HepG2 (cell line): ENCODE measurements at regions not wholly inside any gene's neighbourhood (a gene's known extent, or its start where the extent isn't known, plus 50 kb on each side); places are given as distances from the start of the nearest gene placed in this dataset.
A peak's percentile ranks its signal among the peaks of the same experiment; 100 is the strongest.

Experiments
- ATAC-seq: fragments of 200-7000 bp; cut with Tn5 transposase; 3 replicates; pipeline ENCODE4 v1.9.1; 2020; ENCODE audit warnings: mild to moderate bottlenecking, moderate library complexity
- BruUV-seq: library from RNA; stranded (reverse); fragments of 400-500 nt; replicated peaks from 2 replicates; lab custom pipeline; 2021; lab: Mats Ljungman, UMichigan
- CTCF ChIA-PET: fragments of 300-600 bp; formaldehyde crosslinking; extraction: SDS; loops from one replicate; lab custom pipeline; 2021; ENCODE audit warnings: low total read pairs, inconsistent platforms, low intra/inter-chr PET ratio; lab: Yijun Ruan, JAX
- POLR2A ChIA-PET: fragments of 350-600 bp; sonication (Branson Sonifier 250); formaldehyde crosslinking; loops from one replicate; lab custom pipeline; 2020; ENCODE audit warnings: antibody characterized with exemption, inconsistent platforms; lab: Yijun Ruan, JAX
- DNase-seq: peaks from one replicate; pipeline ENCODE4 v3.0.0-alpha.2; 2015; ENCODE audit warnings: low spot score
- FAIRE-seq: peaks from 3 replicates; lab custom pipeline; 2011; peaks lifted over from hg19 to GRCh38; lab: Jason Lieb, UNC
- H2AFZ ChIP-seq: one replicate; pipeline ENCODE4 v1.6.1; 2011; ENCODE audit warnings: low read length, inconsistent platforms
- H3K27ac ChIP-seq: fragments of 300-600 bp; 3 replicates; pipeline ENCODE4 v1.8.0; 2011; ENCODE audit warnings: mixed run types, mild to moderate bottlenecking, mixed read lengths, low read length, inconsistent platforms; ENCODE audit not compliant: insufficient read depth; ENCODE audit errors: extremely low read length
- H3K27me3 ChIP-seq, 2 experiments: fragments of 200-600 bp in 1 of 2; 2 replicates in 1 of 2; 3 replicates in 1 of 2; pipeline versions ENCODE4 v1.6.0 to v1.8.0; 2011; ENCODE audit warnings: low read length in 2 of 2, mild to moderate bottlenecking in 2 of 2, moderate library complexity in 2 of 2, inconsistent platforms in 1 of 2; ENCODE audit not compliant: insufficient read depth in 2 of 2, control insufficient read depth in 1 of 2
- H3K36me3 ChIP-seq, 2 experiments: fragments of 200-600 bp in 1 of 2; replicated peaks in 1 of 2; 2 replicates in 1 of 2; 3 replicates in 1 of 2; pipeline versions ENCODE4 v1.5.1 to v1.8.0; 2011; ENCODE audit warnings: low read length in 2 of 2, inconsistent platforms in 1 of 2; ENCODE audit not compliant: insufficient read depth in 2 of 2, control insufficient read depth in 1 of 2
- H3K4me1 ChIP-seq: 2 replicates; pipeline ENCODE4 v1.5.1; 2012; ENCODE audit warnings: low read length, inconsistent platforms; ENCODE audit not compliant: insufficient read depth
- H3K4me2 ChIP-seq: 2 replicates; pipeline ENCODE4 v1.6.0; 2011; ENCODE audit warnings: low read depth, low read length, inconsistent platforms
- H3K4me3 ChIP-seq, 3 experiments: fragments of 200-600 bp in 1 of 3; sonication (generic), shearing (Covaris generic) in 1 of 3; replicated peaks in 1 of 3; 2 replicates each; pipeline ENCODE4 v1.5.1; 2011 to 2016; ENCODE audit warnings: low read length in 3 of 3, inconsistent platforms in 2 of 3, low read depth in 2 of 3, mild to moderate bottlenecking in 2 of 3, control low read depth in 1 of 3, mixed read lengths in 1 of 3; ENCODE audit not compliant: insufficient read depth in 1 of 3
- H3K79me2 ChIP-seq: one replicate; pipeline ENCODE4 v1.6.1; 2011; ENCODE audit warnings: low read length, inconsistent platforms; ENCODE audit not compliant: insufficient read depth
- H3K9ac ChIP-seq: 2 replicates; pipeline ENCODE4 v1.6.0; 2011; ENCODE audit warnings: mild to moderate bottlenecking, low read depth, low read length, inconsistent platforms; ENCODE audit not compliant: insufficient read depth
- H3K9me3 ChIP-seq: 2 replicates; pipeline ENCODE4 v1.5.1; 2012; ENCODE audit warnings: mild to moderate bottlenecking, low read length
- H4K20me1 ChIP-seq: 2 replicates; pipeline ENCODE4 v1.6.0; 2011; ENCODE audit warnings: inconsistent platforms, mild to moderate bottlenecking, low read length, moderate library complexity; ENCODE audit not compliant: insufficient read depth
- AHR ChIP-seq: IDR thresholded peaks from 2 replicates; pipeline ENCODE4 v1.6.1; 2018; ENCODE audit warnings: missing genetic modification reagents, missing compliant biosample characterization
- ETS1 ChIP-seq: sonication (generic); formaldehyde crosslinking; IDR thresholded peaks from 2 replicates; pipeline ENCODE4 v1.4.0; 2020; ENCODE audit warnings: missing genetic modification reagents
- FOXK1 ChIP-seq: sonication (generic); formaldehyde crosslinking; IDR thresholded peaks from 2 replicates; pipeline ENCODE4 v1.4.0; 2020; ENCODE audit warnings: low read depth, missing genetic modification reagents, borderline replicate concordance
- MLLT10 ChIP-seq: sonication (generic); formaldehyde crosslinking; IDR thresholded peaks from 2 replicates; pipeline ENCODE4 v1.4.0; 2020; ENCODE audit warnings: missing genetic modification reagents
- NR2F6 ChIP-seq, 2 experiments: IDR thresholded peaks; 2 replicates each; pipeline ENCODE4 v1.6.1; 2016; ENCODE audit warnings: antibody characterized with exemption in 1 of 2, mild to moderate bottlenecking in 1 of 2
- RARA ChIP-seq: IDR thresholded peaks from 2 replicates; pipeline ENCODE4 v1.6.1; 2016; ENCODE audit warnings: missing genetic modification reagents, missing compliant biosample characterization
- SRF ChIP-seq: IDR thresholded peaks from 2 replicates; pipeline ENCODE4 v1.6.1; 2011; ENCODE audit warnings: mild to moderate bottlenecking, low read depth, low read length, moderate library complexity
- ZC3H13 ChIP-seq: sonication (generic); formaldehyde crosslinking; IDR thresholded peaks from 2 replicates; pipeline ENCODE4 v1.8.1; 2023; ENCODE audit warnings: mild to moderate bottlenecking, missing genetic modification reagents, moderate library complexity
- ZFAT ChIP-seq: sonication (generic); formaldehyde crosslinking; conservative IDR thresholded peaks from 2 replicates; pipeline ENCODE4 v1.8.1; 2023; ENCODE audit warnings: missing genetic modification reagents, inconsistent platforms
- ZFX ChIP-seq: sonication (generic); formaldehyde crosslinking; IDR thresholded peaks from 2 replicates; pipeline ENCODE4 v1.4.0; 2020; ENCODE audit warnings: mild to moderate bottlenecking, low read depth, missing genetic modification reagents, moderate library complexity
- ZNF136 ChIP-seq: sonication (generic); formaldehyde crosslinking; IDR thresholded peaks from 2 replicates; pipeline ENCODE4 v1.8.1; 2022; ENCODE audit warnings: low read depth, mild to moderate bottlenecking, moderate library complexity, missing genetic modification reagents
- ZNF557 ChIP-seq: sonication (generic); formaldehyde crosslinking; IDR thresholded peaks from 2 replicates; pipeline ENCODE4 v1.4.0; 2020; ENCODE audit warnings: missing genetic modification reagents
- ZSCAN21 ChIP-seq: sonication (generic); formaldehyde crosslinking; IDR thresholded peaks from 2 replicates; pipeline ENCODE4 v1.8.0; 2022; ENCODE audit warnings: mild to moderate bottlenecking, missing genetic modification reagents, moderate library complexity, borderline replicate concordance
- WGBS: methylation state at CpG from one replicate; pipeline ENCODE4 v1.1.6; 2017; ENCODE audit warnings: low lambda C conversion rate; 5-methylcytosine and 5-hydroxymethylcytosine counted together
- in situ Hi-C: cut with HindIII; loops from 2 replicates; pipeline ENCODE4 v1.10.0; 2017; ENCODE audit warnings: low pct_unique_long_range_greater_than_20kb; ENCODE audit not compliant: extremely low pct_ligation_motif_present
- intact Hi-C: fragments of 100-400 bp; cut with micrococcal nuclease; formaldehyde crosslinking; loops from one replicate; pipeline ENCODE4 v1.10.0; 2022; ENCODE audit not compliant: unreplicated experiment

GRCh38 chr3:187920913-187921312 lies 175.6 kb upstream of the BCL6 start:
- Histone ChIP-seq H3K4me2 (no peak overlapping the region), H3K36me3 (no peaks in the 10 kb centered on the region), H4K20me1 (no peaks in the 10 kb centered on the region), H2AFZ (no peak overlapping the region), H3K4me3 (no peak overlapping the region), H3K79me2 (no peaks in the 10 kb centered on the region), H3K27me3 (no peaks in the 10 kb centered on the region; a peak in 1 of 5 replicates), H3K9me3 (peaks cover 14% of the 10 kb centered on the region), H3K4me1 (peaks cover 50% of the 10 kb centered on the region), H3K9ac (no peak overlapping the region), H3K27ac (no peak overlapping the region)
- ChIA-PET POLR2A (no interaction called here), CTCF (no interaction called here)
- DNase-seq (no peak), FAIRE-seq (no peak), ATAC-seq (no peak)
- in situ Hi-C loops, result no loop called here
- BruUV-seq, result no TSS peak
- no peak for TF ChIP-seq SRF
- no peak for TF ChIP-seq ZFAT (CRISPR knock-in tag)
- TF ChIP-seq ZC3H13, result no peak
- TF ChIP-seq ZFX, result no peak
- no peak for TF ChIP-seq ZNF557
- TF ChIP-seq ZSCAN21 (CRISPR knock-in tag), result no peak
- TF ChIP-seq ETS1 (CRISPR knock-in tag), result no peak
- WGBS, result 88% methylated on average over 6 of the region's 6 CpGs
- intact Hi-C loops, result no loop called here

GRCh38 chr3:187921391-187922074 lies 176.3 kb upstream of the BCL6 start:
- Histone ChIP-seq H3K27ac (no peak overlapping the region), H4K20me1 (no peaks in the 10 kb centered on the region), H3K4me3 (no peak overlapping the region), H3K9ac (no peak overlapping the region), H3K4me1 (peaks cover 45% of the 10 kb centered on the region), H3K27me3 (no peaks in the 10 kb centered on the region; a peak in 1 of 5 replicates), H3K36me3 (no peaks in the 10 kb centered on the region), H3K9me3 (peaks cover 14% of the 10 kb centered on the region), H2AFZ (no peak overlapping the region), H3K79me2 (no peaks in the 10 kb centered on the region), H3K4me2 (peak overlapping the region; percentile 30; the same call in 1 of the 2 replicates)
- BruUV-seq, result no TSS peak
- no peak for DNase-seq
- intact Hi-C loops (no loop called here), in situ Hi-C loops (no loop called here)
- ATAC-seq, result no peak; the same call in 2 of the 3 replicates
- FAIRE-seq, result no peak
- POLR2A ChIA-PET, result interaction anchor here (0.7 kb wide), 1 partner anchor 82 kb away, joined by 3 read pairs; no protein-coding TSS in a partner anchor
- TF ChIP-seq MLLT10 (CRISPR knock-in tag) (no peak), AHR (CRISPR knock-in tag) (no peak), RARA (CRISPR knock-in tag) (peak; percentile 33; the same call in 1 of the 2 replicates), NR2F6 (IDR thresholded peaks at IDR 0.05) (peak; percentile 11; the same call in 1 of the 2 replicates), NR2F6 (CRISPR knock-in tag; IDR thresholded peaks at IDR 0.05) (no peak), FOXK1 (CRISPR knock-in tag) (no peak), ZNF136 (CRISPR knock-in tag) (no peak)
- CTCF ChIA-PET, result no interaction called here
- 38% methylated on average over 4 of the region's 4 CpGs for WGBS
